ENCODE measurements at regions not wholly inside any gene's neighbourhood (a gene's known extent, or its start where the extent isn't known, plus 50 kb on each side); places are given as distances from the start of the nearest gene placed in this dataset.

DNA sequence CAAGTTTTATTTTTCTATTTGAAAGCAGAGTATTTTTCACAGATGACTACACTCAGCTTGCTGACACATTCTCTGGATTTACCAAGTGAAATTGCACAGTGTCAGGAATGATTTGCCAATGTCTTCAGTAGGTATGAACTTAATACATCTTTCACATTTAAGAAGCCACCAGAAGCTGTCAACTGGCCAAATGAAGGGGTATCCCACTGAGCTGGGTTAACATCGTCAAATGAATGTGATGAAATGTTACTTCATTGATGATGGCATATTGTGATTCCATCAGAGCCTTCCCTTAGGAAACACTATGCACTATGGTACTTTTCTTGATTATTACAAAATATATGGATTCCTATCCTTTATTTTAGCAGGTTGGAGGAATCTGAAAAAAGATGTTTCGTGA lies 592.3 kb downstream of the FGF9 start (continued):
- TF ChIP-seq, protein P1, sequence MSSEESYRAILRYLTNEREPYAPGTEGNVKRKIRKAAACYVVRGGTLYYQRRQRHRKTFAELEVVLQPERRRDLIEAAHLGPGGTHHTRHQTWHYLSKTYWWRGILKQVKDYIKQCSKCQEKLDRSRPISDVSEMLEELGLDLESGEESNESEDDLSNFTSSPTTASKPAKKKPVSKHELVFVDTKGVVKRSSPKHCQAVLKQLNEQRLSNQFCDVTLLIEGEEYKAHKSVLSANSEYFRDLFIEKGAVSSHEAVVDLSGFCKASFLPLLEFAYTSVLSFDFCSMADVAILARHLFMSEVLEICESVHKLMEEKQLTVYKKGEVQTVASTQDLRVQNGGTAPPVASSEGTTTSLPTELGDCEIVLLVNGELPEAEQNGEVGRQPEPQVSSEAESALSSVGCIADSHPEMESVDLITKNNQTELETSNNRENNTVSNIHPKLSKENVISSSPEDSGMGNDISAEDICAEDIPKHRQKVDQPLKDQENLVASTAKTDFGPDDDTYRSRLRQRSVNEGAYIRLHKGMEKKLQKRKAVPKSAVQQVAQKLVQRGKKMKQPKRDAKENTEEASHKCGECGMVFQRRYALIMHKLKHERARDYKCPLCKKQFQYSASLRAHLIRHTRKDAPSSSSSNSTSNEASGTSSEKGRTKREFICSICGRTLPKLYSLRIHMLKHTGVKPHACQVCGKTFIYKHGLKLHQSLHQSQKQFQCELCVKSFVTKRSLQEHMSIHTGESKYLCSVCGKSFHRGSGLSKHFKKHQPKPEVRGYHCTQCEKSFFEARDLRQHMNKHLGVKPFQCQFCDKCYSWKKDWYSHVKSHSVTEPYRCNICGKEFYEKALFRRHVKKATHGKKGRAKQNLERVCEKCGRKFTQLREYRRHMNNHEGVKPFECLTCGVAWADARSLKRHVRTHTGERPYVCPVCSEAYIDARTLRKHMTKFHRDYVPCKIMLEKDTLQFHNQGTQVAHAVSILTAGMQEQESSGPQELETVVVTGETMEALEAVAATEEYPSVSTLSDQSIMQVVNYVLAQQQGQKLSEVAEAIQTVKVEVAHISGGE (CRISPR knock-in tag; IDR thresholded peaks at IDR 0.05): no peak
- no peak for TF ChIP-seq ZNF354B (CRISPR knock-in tag; IDR thresholded peaks at IDR 0.05)
- TF ChIP-seq, protein P2, sequence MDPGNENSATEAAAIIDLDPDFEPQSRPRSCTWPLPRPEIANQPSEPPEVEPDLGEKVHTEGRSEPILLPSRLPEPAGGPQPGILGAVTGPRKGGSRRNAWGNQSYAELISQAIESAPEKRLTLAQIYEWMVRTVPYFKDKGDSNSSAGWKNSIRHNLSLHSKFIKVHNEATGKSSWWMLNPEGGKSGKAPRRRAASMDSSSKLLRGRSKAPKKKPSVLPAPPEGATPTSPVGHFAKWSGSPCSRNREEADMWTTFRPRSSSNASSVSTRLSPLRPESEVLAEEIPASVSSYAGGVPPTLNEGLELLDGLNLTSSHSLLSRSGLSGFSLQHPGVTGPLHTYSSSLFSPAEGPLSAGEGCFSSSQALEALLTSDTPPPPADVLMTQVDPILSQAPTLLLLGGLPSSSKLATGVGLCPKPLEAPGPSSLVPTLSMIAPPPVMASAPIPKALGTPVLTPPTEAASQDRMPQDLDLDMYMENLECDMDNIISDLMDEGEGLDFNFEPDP (CRISPR knock-in tag; IDR thresholded peaks at IDR 0.05): no peak
- TF ChIP-seq ZNF217 (CRISPR knock-in tag; IDR thresholded peaks at IDR 0.05): no peak
- no peak for TF ChIP-seq ZNF436 (CRISPR knock-in tag; IDR thresholded peaks at IDR 0.05)
- no peak for TF ChIP-seq ZNF212 (CRISPR knock-in tag; IDR thresholded peaks at IDR 0.05)
- no peak for TF ChIP-seq ZNF766 (CRISPR knock-in tag; conservative IDR thresholded peaks at IDR 0.05)
